SK-N-SH (cell line): ENCODE measurements at regions not wholly inside any gene's neighbourhood (a gene's known extent, or its start where the extent isn't known, plus 50 kb on each side); places are given as distances from the start of the nearest gene placed in this dataset.

ENCODE experiments used
- CTCF ChIA-PET: fragments of 300-600, 350-600 bp; formaldehyde crosslinking; extraction: SDS; loops from one replicate; lab custom pipeline; 2021; lab: Yijun Ruan, JAX
- POLR2A ChIA-PET: fragments of 350-600 bp; sonication (Branson Sonifier 250); formaldehyde crosslinking; extraction: SDS; loops from one replicate; lab custom pipeline; 2020; ENCODE audit warnings: antibody characterized with exemption, inconsistent platforms; lab: Yijun Ruan, JAX
- DNase-seq: peaks from one replicate; pipeline ENCODE4 v3.0.0; 2012
- H2AFZ ChIP-seq: fragments of 200-600 bp; sonication (generic); 2 replicates; pipeline ENCODE4 v1.8.1; 2016; ENCODE audit warnings: antibody characterized with exemption, mild to moderate bottlenecking, low read depth
- H3F3A ChIP-seq: fragments of 200-600 bp; sonication (generic); replicated peaks from 2 replicates; pipeline ENCODE3; 2016; ENCODE audit warnings: antibody characterized with exemption, mild to moderate bottlenecking; ENCODE audit not compliant: insufficient read depth
- H3K27ac ChIP-seq, 2 experiments: fragments of 200-500 bp in 1 of 2; fragments of 200-600 bp in 1 of 2; sonication (Bioruptor generic) in 1 of 2; sonication (generic), shearing (Covaris generic) in 1 of 2; 2 replicates each; pipeline versions ENCODE4 v1.5.1 to v1.6.1; 2014 to 2016; ENCODE audit warnings: low read depth in 2 of 2, inconsistent platforms in 1 of 2, low read length in 1 of 2, mild to moderate bottlenecking in 1 of 2, mixed read lengths in 1 of 2
- H3K27me3 ChIP-seq: fragments of 200-600 bp; sonication (generic), shearing (Covaris generic); 2 replicates; pipeline ENCODE4 v1.6.1; 2016; ENCODE audit warnings: mixed run types; ENCODE audit not compliant: insufficient read depth
- H3K36me3 ChIP-seq, 2 experiments: fragments of 200-500 bp in 1 of 2; fragments of 200-600 bp in 1 of 2; sonication (Bioruptor generic) in 1 of 2; sonication (generic) in 1 of 2; replicated peaks in 1 of 2; 2 replicates each; pipeline versions ENCODE3 to v1.5.1; 2014 to 2016; ENCODE audit warnings: low read length in 1 of 2, mild to moderate bottlenecking in 1 of 2; ENCODE audit not compliant: insufficient read depth in 2 of 2, control insufficient read depth in 1 of 2
- H3K4me1 ChIP-seq, 2 experiments: fragments of 200-500 bp in 1 of 2; fragments of 200-600 bp in 1 of 2; sonication (Bioruptor generic) in 1 of 2; sonication (generic), shearing (Covaris generic) in 1 of 2; 2 replicates each; pipeline versions ENCODE4 v1.5.1 to v1.6.1; 2014 to 2016; ENCODE audit warnings: low read depth in 1 of 2, low read length in 1 of 2, mixed run types in 1 of 2; ENCODE audit not compliant: insufficient read depth in 2 of 2, control insufficient read depth in 1 of 2
- H3K4me2 ChIP-seq: fragments of 200-600 bp; sonication (generic), shearing (Covaris generic); 2 replicates; pipeline ENCODE4 v1.6.1; 2017; ENCODE audit warnings: mixed run types
- H3K4me3 ChIP-seq, 2 experiments: fragments of 200-500 bp in 1 of 2; fragments of 200-600 bp in 1 of 2; sonication (Bioruptor generic) in 1 of 2; sonication (generic), shearing (Covaris generic) in 1 of 2; 2 replicates each; pipeline versions ENCODE4 v1.5.1 to v1.8.1; 2014 to 2016; ENCODE audit warnings: low read depth in 2 of 2, inconsistent platforms in 1 of 2, low read length in 1 of 2, mild to moderate bottlenecking in 1 of 2, mixed read lengths in 1 of 2, moderate library complexity in 1 of 2
- H3K79me2 ChIP-seq: fragments of 200-600 bp; sonication (generic); 2 replicates; pipeline ENCODE4 v1.8.1; 2017; ENCODE audit warnings: mild to moderate bottlenecking; ENCODE audit not compliant: insufficient read depth
- H3K9ac ChIP-seq: fragments of 200-600 bp; sonication (generic); 2 replicates; pipeline ENCODE4 v1.6.1; 2017; ENCODE audit warnings: mixed run types
- H3K9me2 ChIP-seq: fragments of 200-600 bp; sonication (generic); 2 replicates; pipeline ENCODE4 v1.6.1; 2017; ENCODE audit warnings: mixed run types
- H3K9me3 ChIP-seq: fragments of 200-600 bp; sonication (generic); 2 replicates; pipeline ENCODE4 v1.6.1; 2017; ENCODE audit warnings: mixed run types, mild to moderate bottlenecking, moderate library complexity
- H4K20me1 ChIP-seq: fragments of 200-600 bp; sonication (generic); 2 replicates; pipeline ENCODE4 v1.6.1; 2017; ENCODE audit warnings: mild to moderate bottlenecking, mixed run types; ENCODE audit not compliant: insufficient read depth
- CTCF ChIP-seq: fragments of 200-600 bp; sonication (generic); IDR thresholded peaks from 2 replicates; pipeline ENCODE4 v1.6.1; 2017; ENCODE audit warnings: antibody characterized with exemption, mild to moderate bottlenecking, moderate library complexity
- GABPA ChIP-seq: IDR thresholded peaks from 2 replicates; pipeline ENCODE4 v1.4.0; 2012; ENCODE audit warnings: low read depth, mild to moderate bottlenecking
- GATA2 ChIP-seq: sonication (generic); formaldehyde crosslinking; IDR thresholded peaks from 2 replicates; pipeline ENCODE4 v1.5.0; 2020; ENCODE audit warnings: mild to moderate bottlenecking, missing genetic modification reagents
- IRF3 ChIP-seq: fragments of 150-350 bp; IDR thresholded peaks from 2 replicates; pipeline ENCODE4 v1.6.1; 2016; ENCODE audit warnings: mild to moderate bottlenecking, low read depth, low read length
- MAX ChIP-seq: IDR thresholded peaks from 2 replicates; pipeline ENCODE4 v1.4.0; 2012; ENCODE audit warnings: low read depth
- MEF2A ChIP-seq: IDR thresholded peaks from 2 replicates; pipeline ENCODE4 v1.4.0; 2012; ENCODE audit warnings: low read depth, borderline replicate concordance
- NRF1 ChIP-seq: IDR thresholded peaks from 2 replicates; pipeline ENCODE4 v1.6.1; 2012; ENCODE audit warnings: low read depth, mild to moderate bottlenecking, low read length
- POLR2AphosphoS5 ChIP-seq: IDR thresholded peaks from 2 replicates; pipeline ENCODE4 v1.6.1; 2012; ENCODE audit warnings: low read depth, low read length
- RCOR1 ChIP-seq: fragments of 150-350 bp; IDR thresholded peaks from 2 replicates; pipeline ENCODE4 v1.6.1; 2017; ENCODE audit warnings: antibody characterized with exemption, low read length
- RFX5 ChIP-seq: IDR thresholded peaks from 2 replicates; pipeline ENCODE4 v1.6.1; 2012; ENCODE audit warnings: mild to moderate bottlenecking, improper control_type of control experiment, low read length
- TAF1 ChIP-seq: IDR thresholded peaks from 2 replicates; pipeline ENCODE4 v1.6.1; 2012; ENCODE audit warnings: low read depth, mild to moderate bottlenecking, low read length, moderate library complexity, borderline replicate concordance
- USF1 ChIP-seq: IDR thresholded peaks from 2 replicates; pipeline ENCODE4 v1.4.0; 2012; ENCODE audit warnings: low read depth, borderline replicate concordance
- USF2 ChIP-seq: fragments of 150-350 bp; IDR thresholded peaks from 2 replicates; pipeline ENCODE4 v1.6.1; 2017; ENCODE audit warnings: antibody characterized with exemption, low read length, low read depth, borderline replicate concordance
- ZBTB33 ChIP-seq: IDR thresholded peaks from 2 replicates; pipeline ENCODE4 v1.4.0; 2012; ENCODE audit warnings: low read depth, borderline replicate concordance
- WGBS: methylation state at CpG from one replicate; pipeline ENCODE4 v1.1.6; 2017; ENCODE audit warnings: low lambda C conversion rate; 5-methylcytosine and 5-hydroxymethylcytosine counted together

- H3F3A ChIP-seq, result no peaks in the 10 kb centered on the region
- DNase-seq, result no peak
- no peaks in the 10 kb centered on the region for H3K36me3 ChIP-seq
- no peaks in the 10 kb centered on the region for H3K9me2 ChIP-seq
- no peak overlapping the region for H3K27ac ChIP-seq
- H2AFZ ChIP-seq, result no peak overlapping the region
- ChIA-PET CTCF (interaction anchor here (1.3 kb wide), 1 partner anchor 11 kb away, joined by 3 read pairs; no protein-coding TSS in a partner anchor), POLR2A (no interaction called here)
- no peaks in the 10 kb centered on the region for H3K4me1 ChIP-seq
- H3K9ac ChIP-seq, result no peak overlapping the region
- H3K79me2 ChIP-seq, result no peaks in the 10 kb centered on the region
- TF ChIP-seq MAX, result no peak
- TF ChIP-seq USF1, result no peak
- TF ChIP-seq USF2, result no peak
- TF ChIP-seq RFX5, result no peak
- TF ChIP-seq RCOR1, result no peak
- TF ChIP-seq MEF2A, result no peak
- no peak for TF ChIP-seq ZBTB33
- no peak for TF ChIP-seq GABPA
- no peak for TF ChIP-seq TAF1
- TF ChIP-seq POLR2AphosphoS5, result no peak
- no peak for TF ChIP-seq IRF3
- TF ChIP-seq CTCF, result no peak
- no peak for TF ChIP-seq GATA2 (CRISPR knock-in tag)
- no peak for TF ChIP-seq NRF1
- no peaks in the 10 kb centered on the region for H3K9me3 ChIP-seq
- no peak overlapping the region for H3K4me3 ChIP-seq
- H4K20me1 ChIP-seq, result no peaks in the 10 kb centered on the region
- 67% methylated on average over 5 of the region's 5 CpGs for WGBS
- no peaks in the 10 kb centered on the region for H3K27me3 ChIP-seq
- no peak overlapping the region for H3K4me2 ChIP-seq
These were observed 393.9 kb downstream of the ARHGEF28 start for GRCh38 chr5:74019923-74020322.
